ENCODE measurements at regions not wholly inside any gene's neighbourhood (a gene's known extent, or its start where the extent isn't known, plus 50 kb on each side); places are given as distances from the start of the nearest gene placed in this dataset.

GRCh38 chr3:683770-684169, 409.1 kb upstream of the CNTN6 start:
- SMC1A ChIA-PET (ENCODE audit: uncharacterized antibody, unreplicated experiment): no interaction called here

More at GRCh38 chr3:683770-684169, 409.1 kb upstream of the CNTN6 start:
- BruUV-seq (replicated peaks): no TSS peak
- ChIA-PET CTCF (no interaction called here), POLR2A (no interaction called here), RAD21 (ENCODE audit: unreplicated experiment) (no interaction called here)
- Histone ChIP-seq H3K79me2 (ENCODE audit: control insufficient read depth, insufficient read depth, low read length) (no peaks in the 10 kb centered on the region), H2AFZ (ENCODE audit: control insufficient read depth, low read depth, low read length) (no peak overlapping the region), H3K4me2 (ENCODE audit: control insufficient read depth, insufficient read depth) (no peak overlapping the region), H3K4me1 (ENCODE audit: control insufficient read depth, insufficient read depth, low read length) (no peaks in the 10 kb centered on the region), H3K9ac (ENCODE audit: control insufficient read depth, insufficient read depth, low read length) (no peak overlapping the region), H3K9me3 (replicated peaks; ENCODE audit: control insufficient read depth, insufficient read depth, low read length) (no peaks in the 10 kb centered on the region), H3K27ac (ENCODE audit: control insufficient read depth, insufficient read depth) (no peak overlapping the region), H4K20me1 (ENCODE audit: control insufficient read depth, insufficient read depth) (no peaks in the 10 kb centered on the region), H3K4me3 (no peak overlapping the region), H3K27me3 (replicated peaks in 1 of 2; ENCODE audit: control insufficient read depth in 2 of 2, insufficient read depth in 2 of 2, low read length in 1 of 2) (no peaks in the 10 kb centered on the region), H3K36me3 (ENCODE audit: control insufficient read depth in 2 of 2, insufficient read depth in 2 of 2, low read length in 1 of 2) (no peaks in the 10 kb centered on the region)
- in situ Hi-C loops (cut with MboI) (no loop called here), intact Hi-C loops (cut with micrococcal nuclease; ENCODE audit: unreplicated experiment) (no loop called here)
- TF ChIP-seq CBX3 (IDR thresholded peaks at IDR 0.05; ENCODE audit: borderline replicate concordance, low read depth): no peak
- TF ChIP-seq, protein P1, sequence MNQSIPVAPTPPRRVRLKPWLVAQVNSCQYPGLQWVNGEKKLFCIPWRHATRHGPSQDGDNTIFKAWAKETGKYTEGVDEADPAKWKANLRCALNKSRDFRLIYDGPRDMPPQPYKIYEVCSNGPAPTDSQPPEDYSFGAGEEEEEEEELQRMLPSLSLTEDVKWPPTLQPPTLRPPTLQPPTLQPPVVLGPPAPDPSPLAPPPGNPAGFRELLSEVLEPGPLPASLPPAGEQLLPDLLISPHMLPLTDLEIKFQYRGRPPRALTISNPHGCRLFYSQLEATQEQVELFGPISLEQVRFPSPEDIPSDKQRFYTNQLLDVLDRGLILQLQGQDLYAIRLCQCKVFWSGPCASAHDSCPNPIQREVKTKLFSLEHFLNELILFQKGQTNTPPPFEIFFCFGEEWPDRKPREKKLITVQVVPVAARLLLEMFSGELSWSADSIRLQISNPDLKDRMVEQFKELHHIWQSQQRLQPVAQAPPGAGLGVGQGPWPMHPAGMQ (IDR thresholded peaks at IDR 0.05; ENCODE audit: borderline replicate concordance): no peak
- TF ChIP-seq DPF2 (IDR thresholded peaks at IDR 0.05): no peak
- no peak for TF ChIP-seq ZNF622 (IDR thresholded peaks at IDR 0.05)
- no peak for TF ChIP-seq TCF12 (IDR thresholded peaks at IDR 0.05; ENCODE audit: low read depth, low read length)
- TF ChIP-seq, protein P2, sequence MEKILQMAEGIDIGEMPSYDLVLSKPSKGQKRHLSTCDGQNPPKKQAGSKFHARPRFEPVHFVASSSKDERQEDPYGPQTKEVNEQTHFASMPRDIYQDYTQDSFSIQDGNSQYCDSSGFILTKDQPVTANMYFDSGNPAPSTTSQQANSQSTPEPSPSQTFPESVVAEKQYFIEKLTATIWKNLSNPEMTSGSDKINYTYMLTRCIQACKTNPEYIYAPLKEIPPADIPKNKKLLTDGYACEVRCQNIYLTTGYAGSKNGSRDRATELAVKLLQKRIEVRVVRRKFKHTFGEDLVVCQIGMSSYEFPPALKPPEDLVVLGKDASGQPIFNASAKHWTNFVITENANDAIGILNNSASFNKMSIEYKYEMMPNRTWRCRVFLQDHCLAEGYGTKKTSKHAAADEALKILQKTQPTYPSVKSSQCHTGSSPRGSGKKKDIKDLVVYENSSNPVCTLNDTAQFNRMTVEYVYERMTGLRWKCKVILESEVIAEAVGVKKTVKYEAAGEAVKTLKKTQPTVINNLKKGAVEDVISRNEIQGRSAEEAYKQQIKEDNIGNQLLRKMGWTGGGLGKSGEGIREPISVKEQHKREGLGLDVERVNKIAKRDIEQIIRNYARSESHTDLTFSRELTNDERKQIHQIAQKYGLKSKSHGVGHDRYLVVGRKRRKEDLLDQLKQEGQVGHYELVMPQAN (conservative IDR thresholded peaks at IDR 0.05): no peak
- no peak for TF ChIP-seq EZH2 (IDR thresholded peaks at IDR 0.05; ENCODE audit: borderline replicate concordance, control insufficient read depth, low read depth, low read length)
- no peak for TF ChIP-seq SMAD5 (IDR thresholded peaks at IDR 0.05; ENCODE audit: low read depth)
- TF ChIP-seq SREBF2 (IDR thresholded peaks at IDR 0.05; ENCODE audit: low read length): no peak
- TF ChIP-seq MEF2A (IDR thresholded peaks at IDR 0.05; ENCODE audit: insufficient read depth, low read depth, low read length): no peak
- no peak for TF ChIP-seq PML (IDR thresholded peaks at IDR 0.05; ENCODE audit: low read length)
- no peak for TF ChIP-seq TCF7 (IDR thresholded peaks at IDR 0.05; ENCODE audit: borderline replicate concordance)
- TF ChIP-seq, protein P3, sequence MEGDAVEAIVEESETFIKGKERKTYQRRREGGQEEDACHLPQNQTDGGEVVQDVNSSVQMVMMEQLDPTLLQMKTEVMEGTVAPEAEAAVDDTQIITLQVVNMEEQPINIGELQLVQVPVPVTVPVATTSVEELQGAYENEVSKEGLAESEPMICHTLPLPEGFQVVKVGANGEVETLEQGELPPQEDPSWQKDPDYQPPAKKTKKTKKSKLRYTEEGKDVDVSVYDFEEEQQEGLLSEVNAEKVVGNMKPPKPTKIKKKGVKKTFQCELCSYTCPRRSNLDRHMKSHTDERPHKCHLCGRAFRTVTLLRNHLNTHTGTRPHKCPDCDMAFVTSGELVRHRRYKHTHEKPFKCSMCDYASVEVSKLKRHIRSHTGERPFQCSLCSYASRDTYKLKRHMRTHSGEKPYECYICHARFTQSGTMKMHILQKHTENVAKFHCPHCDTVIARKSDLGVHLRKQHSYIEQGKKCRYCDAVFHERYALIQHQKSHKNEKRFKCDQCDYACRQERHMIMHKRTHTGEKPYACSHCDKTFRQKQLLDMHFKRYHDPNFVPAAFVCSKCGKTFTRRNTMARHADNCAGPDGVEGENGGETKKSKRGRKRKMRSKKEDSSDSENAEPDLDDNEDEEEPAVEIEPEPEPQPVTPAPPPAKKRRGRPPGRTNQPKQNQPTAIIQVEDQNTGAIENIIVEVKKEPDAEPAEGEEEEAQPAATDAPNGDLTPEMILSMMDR (IDR thresholded peaks at IDR 0.05 in 2 of 3, conservative IDR thresholded peaks at IDR 0.05 in 1 of 3; ENCODE audit: control insufficient read depth in 2 of 3, extremely low read depth in 1 of 3, insufficient read depth in 1 of 3, low read depth in 3 of 3, low read length in 3 of 3): no peak
- no peak for TF ChIP-seq BRCA1 (IDR thresholded peaks at IDR 0.05; ENCODE audit: low read depth, low read length)
- no peak for TF ChIP-seq ZZZ3 (IDR thresholded peaks at IDR 0.05; ENCODE audit: control insufficient read depth, insufficient read length, low read depth)
- TF ChIP-seq MXI1 (IDR thresholded peaks at IDR 0.05; ENCODE audit: low read depth, low read length): no peak
- TF ChIP-seq GATAD2B (conservative IDR thresholded peaks at IDR 0.05; ENCODE audit: low read depth): no peak
- TF ChIP-seq, protein P4, sequence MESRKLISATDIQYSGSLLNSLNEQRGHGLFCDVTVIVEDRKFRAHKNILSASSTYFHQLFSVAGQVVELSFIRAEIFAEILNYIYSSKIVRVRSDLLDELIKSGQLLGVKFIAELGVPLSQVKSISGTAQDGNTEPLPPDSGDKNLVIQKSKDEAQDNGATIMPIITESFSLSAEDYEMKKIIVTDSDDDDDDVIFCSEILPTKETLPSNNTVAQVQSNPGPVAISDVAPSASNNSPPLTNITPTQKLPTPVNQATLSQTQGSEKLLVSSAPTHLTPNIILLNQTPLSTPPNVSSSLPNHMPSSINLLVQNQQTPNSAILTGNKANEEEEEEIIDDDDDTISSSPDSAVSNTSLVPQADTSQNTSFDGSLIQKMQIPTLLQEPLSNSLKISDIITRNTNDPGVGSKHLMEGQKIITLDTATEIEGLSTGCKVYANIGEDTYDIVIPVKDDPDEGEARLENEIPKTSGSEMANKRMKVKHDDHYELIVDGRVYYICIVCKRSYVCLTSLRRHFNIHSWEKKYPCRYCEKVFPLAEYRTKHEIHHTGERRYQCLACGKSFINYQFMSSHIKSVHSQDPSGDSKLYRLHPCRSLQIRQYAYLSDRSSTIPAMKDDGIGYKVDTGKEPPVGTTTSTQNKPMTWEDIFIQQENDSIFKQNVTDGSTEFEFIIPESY (IDR thresholded peaks at IDR 0.05): no peak
- no peak for TF ChIP-seq CBFB (IDR thresholded peaks at IDR 0.05; ENCODE audit: low read depth)
- 0% methylated on average over 2 of the region's 2 CpGs for WGBS (ENCODE audit: insufficient coverage, insufficient replicate concordance, low lambda C conversion rate, missing lambda C conversion rate)
- DNase-seq (ENCODE audit: low read depth, low spot score): no peak
- FAIRE-seq: no peak
- ATAC-seq: no peak

All from GM12878 (cell line).